Fibroblast of the aortic adventitia (primary cell): ENCODE measurements at regions not wholly inside any gene's neighbourhood (a gene's known extent, or its start where the extent isn't known, plus 50 kb on each side); places are given as distances from the start of the nearest gene placed in this dataset.

Experiments used
- DNase-seq: peaks from one replicate; pipeline ENCODE4 v3.0.0-alpha.2; 2010; ENCODE audit warnings: low read depth
- H3K4me3 ChIP-seq: 2 replicates; pipeline ENCODE4 v1.5.1; 2011; ENCODE audit warnings: low read depth, mild to moderate bottlenecking, control low read depth, low read length, moderate library complexity
- CTCF ChIP-seq: IDR thresholded peaks from 2 replicates; pipeline ENCODE4 v1.5.1; 2011; ENCODE audit warnings: mild to moderate bottlenecking, low read length, control low read depth, inconsistent platforms; ENCODE audit not compliant: insufficient read depth

DNA sequence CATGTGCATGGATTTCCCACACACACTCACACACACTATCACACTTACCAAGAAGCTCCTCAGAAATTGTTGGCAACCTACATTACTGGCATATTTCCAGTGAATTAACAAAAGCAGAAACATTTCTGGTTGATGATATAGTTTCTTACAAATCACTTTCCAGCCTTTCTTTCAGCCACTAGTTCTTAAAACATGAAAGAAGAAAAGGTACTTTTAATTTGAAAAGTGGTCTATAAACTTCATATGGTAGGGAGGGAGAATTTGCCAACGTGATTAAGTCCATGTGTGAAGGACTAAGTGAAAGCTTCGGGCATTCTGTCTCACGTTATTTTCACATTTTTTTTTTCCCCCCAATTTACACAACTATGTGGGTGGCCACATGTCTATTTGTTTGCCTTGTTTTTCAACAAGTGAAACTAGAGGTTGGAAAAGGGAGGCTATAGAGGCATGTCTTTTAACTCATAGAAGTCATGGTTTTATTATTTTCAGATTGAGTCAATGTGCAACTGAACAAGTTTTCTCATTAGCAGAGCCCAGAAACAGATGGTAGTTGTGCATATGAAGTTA, 832.1 kb upstream of the INTU start:
- no peak overlapping the region for H3K4me3 ChIP-seq
- TF ChIP-seq CTCF: no peak
- peak; percentile 75 for DNase-seq

- no peak for DNase-seq
- no peak overlapping the region for H3K4me3 ChIP-seq
- no peak for TF ChIP-seq CTCF
Observed at GRCh38 chr4:126807132-126807531, 825.6 kb upstream of the INTU start.

- TF ChIP-seq CTCF: no peak
Observed at GRCh38 chr4:126812076-126812475, 820.7 kb upstream of the INTU start.

GRCh38 chr4:126820631-126821030, 812.1 kb upstream of the INTU start:
- TF ChIP-seq CTCF: no peak
- DNase-seq: no peak
- H3K4me3 ChIP-seq: no peak overlapping the region

More at GRCh38 chr4:126812076-126812475, 820.7 kb upstream of the INTU start:
- no peak overlapping the region for H3K4me3 ChIP-seq
- no peak for DNase-seq

- DNase-seq: no peak
- TF ChIP-seq CTCF: no peak
- H3K4me3 ChIP-seq: no peak overlapping the region
Observed at GRCh38 chr4:126821152-126821551, 811.6 kb upstream of the INTU start.

DNA sequence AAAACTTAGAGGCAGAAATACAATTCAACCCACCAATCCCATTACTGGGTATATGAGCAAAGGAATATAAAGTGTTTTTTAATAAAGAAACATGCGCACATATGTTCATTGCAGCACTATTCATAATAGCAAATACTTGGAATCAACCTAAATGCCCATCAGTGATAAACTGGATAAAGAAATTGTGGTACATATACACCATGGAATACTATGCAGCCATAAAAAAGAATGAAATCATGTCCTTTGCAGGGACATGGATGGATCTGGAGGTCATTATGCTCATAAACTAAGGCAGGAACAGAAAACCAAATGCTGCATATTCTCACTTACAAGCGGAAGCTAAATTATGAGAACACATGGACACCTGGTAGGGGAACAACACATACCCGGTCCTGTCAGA, 807.7 kb upstream of the INTU start:
- no peak for TF ChIP-seq CTCF
- H3K4me3 ChIP-seq: no peak overlapping the region
- no peak for DNase-seq

DNA sequence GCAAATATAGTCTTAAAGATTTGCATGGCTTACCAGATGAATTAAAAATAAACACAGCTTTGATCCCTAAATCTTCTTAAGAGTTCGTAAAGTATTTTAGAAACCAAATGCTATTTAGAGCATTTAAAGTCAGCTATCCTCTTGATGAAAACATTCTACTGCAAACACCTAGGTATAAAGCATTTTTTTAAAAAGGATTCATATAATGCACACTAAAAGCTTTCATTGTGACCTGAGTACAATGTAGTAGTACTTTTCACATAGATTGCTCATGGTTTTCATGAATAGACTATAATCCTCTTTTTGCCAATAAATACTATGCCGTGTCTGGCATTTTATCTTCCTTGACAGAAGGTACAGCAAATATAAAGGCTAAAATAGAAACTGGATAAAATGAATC, 805.1 kb upstream of the INTU start:
- TF ChIP-seq CTCF: no peak
- H3K4me3 ChIP-seq: no peak overlapping the region
- no peak for DNase-seq
